ENCODE measurements at regions not wholly inside any gene's neighbourhood (a gene's known extent, or its start where the extent isn't known, plus 50 kb on each side); places are given as distances from the start of the nearest gene placed in this dataset.

- in situ Hi-C loops (cut with MboI; ENCODE audit: low sequenced_read_pairs, unreplicated experiment) = no loop called here
- no peak for DNase-seq (ENCODE audit: low spot score)
- no peak for TF ChIP-seq CTCF (IDR thresholded peaks at IDR 0.05; ENCODE audit: borderline replicate concordance, control extremely low read depth, extremely low read depth, insufficient read depth, missing control alignments)
These were observed 104.1 kb upstream of the PCBD1 start for GRCh38 chr10:70992436-70992835.

- in situ Hi-C loops (cut with MboI; ENCODE audit: low sequenced_read_pairs, unreplicated experiment) = no loop called here
- TF ChIP-seq CTCF (IDR thresholded peaks at IDR 0.05; ENCODE audit: borderline replicate concordance, control extremely low read depth, extremely low read depth, insufficient read depth, missing control alignments) = no peak
- DNase-seq (ENCODE audit: low spot score) = no peak
These were observed 104.7 kb upstream of the PCBD1 start for GRCh38 chr10:70993051-70993450.

- in situ Hi-C loops (cut with MboI; ENCODE audit: low sequenced_read_pairs, unreplicated experiment) = no loop called here
- TF ChIP-seq CTCF (IDR thresholded peaks at IDR 0.05; ENCODE audit: borderline replicate concordance, control extremely low read depth, extremely low read depth, insufficient read depth, missing control alignments) = no peak
- DNase-seq (ENCODE audit: low spot score) = no peak
These were observed 108.2 kb upstream of the PCBD1 start for GRCh38 chr10:70996549-70996948.

- no peak for TF ChIP-seq CTCF (IDR thresholded peaks at IDR 0.05; ENCODE audit: borderline replicate concordance, control extremely low read depth, extremely low read depth, insufficient read depth, missing control alignments)
- in situ Hi-C loops (cut with MboI; ENCODE audit: low sequenced_read_pairs, unreplicated experiment) = no loop called here
- DNase-seq (ENCODE audit: low spot score) = no peak
These were observed 108.9 kb upstream of the PCBD1 start for GRCh38 chr10:70997236-70997635.

GRCh38 chr10:70998086-70998485 lies 109.7 kb upstream of the PCBD1 start:
- no peak for TF ChIP-seq CTCF (IDR thresholded peaks at IDR 0.05; ENCODE audit: borderline replicate concordance, control extremely low read depth, extremely low read depth, insufficient read depth, missing control alignments)
- in situ Hi-C loops (cut with MboI; ENCODE audit: low sequenced_read_pairs, unreplicated experiment) = no loop called here
- DNase-seq (ENCODE audit: low spot score) = no peak

GRCh38 chr10:71001470-71001869 lies 113.1 kb upstream of the PCBD1 start:
- DNase-seq (ENCODE audit: low spot score) = no peak
- in situ Hi-C loops (cut with MboI; ENCODE audit: low sequenced_read_pairs, unreplicated experiment) = no loop called here
- TF ChIP-seq CTCF (IDR thresholded peaks at IDR 0.05; ENCODE audit: borderline replicate concordance, control extremely low read depth, extremely low read depth, insufficient read depth, missing control alignments) = no peak

Data from GM13976 (cell line).